HEK293 (cell line): ENCODE measurements at regions not wholly inside any gene's neighbourhood (a gene's known extent, or its start where the extent isn't known, plus 50 kb on each side); places are given as distances from the start of the nearest gene placed in this dataset.

Source experiments
- CTCF ChIA-PET: fragments of 350-600 bp; formaldehyde crosslinking; extraction: SDS; loops from one replicate; lab custom pipeline; 2021; ENCODE audit warnings: antibody characterized with exemption; lab: Yijun Ruan, JAX
- POLR2A ChIA-PET: fragments of 300-600 bp; formaldehyde crosslinking; extraction: SDS; loops from one replicate; lab custom pipeline; 2020; ENCODE audit warnings: antibody characterized with exemption, inconsistent platforms; lab: Yijun Ruan, JAX
- H3K27ac ChIP-seq: fragments of 200-500 bp; sonication (Bioruptor generic); 2 replicates; pipeline ENCODE4 v1.5.1; 2014; ENCODE audit warnings: low read depth, low read length, control low read depth, inconsistent platforms; ENCODE audit errors: extremely low read depth
- H3K36me3 ChIP-seq, 2 experiments: fragments of 200-500 bp in 1 of 2; sonication (Bioruptor generic) in 1 of 2; 1 replicate in 1 of 2; 2 replicates in 1 of 2; pipeline ENCODE4 v1.5.1; 2014 to 2017; ENCODE audit warnings: inconsistent platforms in 2 of 2, low read length in 2 of 2; ENCODE audit not compliant: control insufficient read depth in 2 of 2, insufficient read depth in 1 of 2
- H3K4me1 ChIP-seq: fragments of 200-500 bp; sonication (Bioruptor generic); 2 replicates; pipeline ENCODE4 v1.5.1; 2014; ENCODE audit warnings: mild to moderate bottlenecking, low read length, inconsistent platforms; ENCODE audit not compliant: control insufficient read depth, insufficient read depth
- H3K4me3 ChIP-seq: 2 replicates; pipeline ENCODE4 v1.5.1; 2011; ENCODE audit warnings: low read depth, mild to moderate bottlenecking, control low read depth, low read length, moderate library complexity
- H3K9me3 ChIP-seq: fragments of 200-500 bp; sonication (Bioruptor generic); 2 replicates; pipeline ENCODE4 v1.5.1; 2014; ENCODE audit warnings: low read depth, low read length, inconsistent platforms; ENCODE audit not compliant: control insufficient read depth, insufficient read depth
- OSR2 ChIP-seq: fragments of 450-650 bp; formaldehyde crosslinking; IDR thresholded peaks from 2 replicates; pipeline ENCODE4 v1.5.1; 2016; ENCODE audit warnings: missing biosample characterization, missing genetic modification characterization
- SP2 ChIP-seq: fragments of 450-650 bp; formaldehyde crosslinking; IDR thresholded peaks from 2 replicates; pipeline ENCODE4 v1.5.1; 2016; ENCODE audit warnings: missing biosample characterization, missing genetic modification characterization
- SP3 ChIP-seq: fragments of 450-650 bp; formaldehyde crosslinking; IDR thresholded peaks from 2 replicates; pipeline ENCODE4 v1.5.1; 2016; ENCODE audit warnings: missing biosample characterization, missing genetic modification characterization
- YY2 ChIP-seq: fragments of 450-650 bp; formaldehyde crosslinking; IDR thresholded peaks from 2 replicates; pipeline ENCODE4 v1.5.1; 2016; ENCODE audit warnings: missing biosample characterization, missing genetic modification characterization
- ZBTB20 ChIP-seq: fragments of 450-650 bp; formaldehyde crosslinking; IDR thresholded peaks from 2 replicates; pipeline ENCODE4 v1.5.1; 2016; ENCODE audit warnings: missing biosample characterization, missing genetic modification characterization
- ZBTB7A ChIP-seq: fragments of 450-650 bp; formaldehyde crosslinking; IDR thresholded peaks from 2 replicates; pipeline ENCODE4 v1.5.1; 2016; ENCODE audit warnings: low read depth, missing biosample characterization, missing genetic modification characterization
- ZNF138 ChIP-seq: fragments of 450-650 bp; formaldehyde crosslinking; IDR thresholded peaks from 2 replicates; pipeline ENCODE4 v1.5.1; 2016; ENCODE audit warnings: missing biosample characterization, missing genetic modification characterization, borderline replicate concordance
- ZNF140 ChIP-seq: fragments of 450-650 bp; formaldehyde crosslinking; IDR thresholded peaks from 2 replicates; pipeline ENCODE4 v1.5.1; 2016; ENCODE audit warnings: missing biosample characterization, missing genetic modification characterization
- ZNF184 ChIP-seq: fragments of 450-650 bp; IDR thresholded peaks from 2 replicates; pipeline ENCODE4 v1.5.1; 2018; ENCODE audit warnings: missing biosample characterization, mild to moderate bottlenecking, missing genetic modification characterization
- ZNF214 ChIP-seq: fragments of 450-650 bp; formaldehyde crosslinking; IDR thresholded peaks from 2 replicates; pipeline ENCODE4 v1.5.1; 2017; ENCODE audit warnings: missing biosample characterization, mild to moderate bottlenecking, missing genetic modification characterization, borderline replicate concordance
- ZNF335 ChIP-seq: fragments of 450-650 bp; formaldehyde crosslinking; conservative IDR thresholded peaks from 2 replicates; pipeline ENCODE4 v1.5.1; 2016; ENCODE audit warnings: missing biosample characterization, missing genetic modification characterization
- ZNF341 ChIP-seq: fragments of 450-650 bp; formaldehyde crosslinking; IDR thresholded peaks from 2 replicates; pipeline ENCODE4; 2016; ENCODE audit warnings: low read depth, missing biosample characterization, missing genetic modification characterization
- ZNF404 ChIP-seq: fragments of 450-650 bp; formaldehyde crosslinking; IDR thresholded peaks from 2 replicates; pipeline ENCODE4 v1.5.1; 2017; ENCODE audit warnings: missing biosample characterization, missing genetic modification characterization
- ZNF416 ChIP-seq: fragments of 450-650 bp; formaldehyde crosslinking; IDR thresholded peaks from 2 replicates; pipeline ENCODE4 v1.5.1; 2016; ENCODE audit warnings: missing biosample characterization, missing genetic modification characterization
- ZNF48 ChIP-seq: fragments of 450-650 bp; formaldehyde crosslinking; IDR thresholded peaks from 2 replicates; pipeline ENCODE4 v1.5.1; 2016; ENCODE audit warnings: missing biosample characterization, missing genetic modification characterization
- ZNF530 ChIP-seq: fragments of 450-650 bp; formaldehyde crosslinking; IDR thresholded peaks from 2 replicates; pipeline ENCODE4 v1.5.1; 2016; ENCODE audit warnings: low read depth, missing biosample characterization, missing genetic modification characterization
- ZNF558 ChIP-seq: fragments of 450-650 bp; formaldehyde crosslinking; IDR thresholded peaks from 2 replicates; pipeline ENCODE4 v1.5.1; 2016; ENCODE audit warnings: missing biosample characterization, missing genetic modification characterization
- ZNF596 ChIP-seq: fragments of 450-650 bp; IDR thresholded peaks from 2 replicates; pipeline ENCODE4 v1.5.0; 2018; ENCODE audit warnings: missing biosample characterization, mild to moderate bottlenecking, missing genetic modification characterization, moderate library complexity
- ZNF624 ChIP-seq: fragments of 450-650 bp; formaldehyde crosslinking; IDR thresholded peaks from 2 replicates; pipeline ENCODE4 v1.5.1; 2017; ENCODE audit warnings: missing biosample characterization, missing genetic modification characterization
- ZNF670 ChIP-seq: fragments of 450-650 bp; formaldehyde crosslinking; IDR thresholded peaks from 2 replicates; pipeline ENCODE4 v1.5.1; 2016; ENCODE audit warnings: missing biosample characterization, missing genetic modification characterization, low read depth
- TF ChIP-seq, protein P1 (sequence below): fragments of 450-650 bp; formaldehyde crosslinking; IDR thresholded peaks from 2 replicates; pipeline ENCODE4 v1.5.1; 2016; ENCODE audit warnings: missing biosample characterization, missing genetic modification characterization
- TF ChIP-seq, protein P2 (sequence below): fragments of 450-650 bp; formaldehyde crosslinking; IDR thresholded peaks from 2 replicates; pipeline ENCODE4 v1.5.1; 2016; ENCODE audit warnings: missing biosample characterization, missing genetic modification characterization, borderline replicate concordance
- TF ChIP-seq, protein P3 (sequence below): fragments of 450-650 bp; IDR thresholded peaks from 2 replicates; pipeline ENCODE4 v1.5.1; 2018; ENCODE audit warnings: missing biosample characterization, mild to moderate bottlenecking, missing genetic modification characterization

DNA sequence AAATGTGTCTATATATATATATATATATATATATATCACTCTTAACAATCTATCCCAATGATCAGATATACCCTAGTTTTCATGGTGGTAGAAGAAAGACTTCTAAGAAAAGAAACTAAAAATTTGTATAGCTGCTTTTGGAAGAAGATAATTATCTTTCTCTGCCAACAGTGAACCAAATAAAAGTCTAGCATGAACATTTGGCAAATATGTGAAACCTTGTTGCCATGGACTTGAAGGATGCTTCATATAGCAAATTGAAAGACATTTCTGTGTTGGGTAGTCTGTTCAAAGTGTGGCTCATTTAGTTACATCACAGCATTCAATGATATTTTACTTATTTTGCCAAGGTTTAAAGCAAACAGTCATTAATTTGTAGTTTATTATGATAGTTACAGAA, 219.9 kb upstream of the NECTIN3 start:
- CTCF ChIA-PET, result no interaction called here
- Histone ChIP-seq H3K36me3 (no peaks in the 10 kb centered on the region), H3K4me3 (no peak overlapping the region), H3K27ac (no peak overlapping the region), H3K4me1 (no peaks in the 10 kb centered on the region), H3K9me3 (no peaks in the 10 kb centered on the region)
- POLR2A ChIA-PET, result no interaction called here
- TF ChIP-seq, protein P1, sequence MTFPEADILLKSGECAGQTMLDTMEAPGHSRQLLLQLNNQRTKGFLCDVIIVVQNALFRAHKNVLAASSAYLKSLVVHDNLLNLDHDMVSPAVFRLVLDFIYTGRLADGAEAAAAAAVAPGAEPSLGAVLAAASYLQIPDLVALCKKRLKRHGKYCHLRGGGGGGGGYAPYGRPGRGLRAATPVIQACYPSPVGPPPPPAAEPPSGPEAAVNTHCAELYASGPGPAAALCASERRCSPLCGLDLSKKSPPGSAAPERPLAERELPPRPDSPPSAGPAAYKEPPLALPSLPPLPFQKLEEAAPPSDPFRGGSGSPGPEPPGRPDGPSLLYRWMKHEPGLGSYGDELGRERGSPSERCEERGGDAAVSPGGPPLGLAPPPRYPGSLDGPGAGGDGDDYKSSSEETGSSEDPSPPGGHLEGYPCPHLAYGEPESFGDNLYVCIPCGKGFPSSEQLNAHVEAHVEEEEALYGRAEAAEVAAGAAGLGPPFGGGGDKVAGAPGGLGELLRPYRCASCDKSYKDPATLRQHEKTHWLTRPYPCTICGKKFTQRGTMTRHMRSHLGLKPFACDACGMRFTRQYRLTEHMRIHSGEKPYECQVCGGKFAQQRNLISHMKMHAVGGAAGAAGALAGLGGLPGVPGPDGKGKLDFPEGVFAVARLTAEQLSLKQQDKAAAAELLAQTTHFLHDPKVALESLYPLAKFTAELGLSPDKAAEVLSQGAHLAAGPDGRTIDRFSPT (tag by site-specific recombination), result no peak
- no peak for TF ChIP-seq SP2 (tag by site-specific recombination)
- TF ChIP-seq ZNF48 (tag by site-specific recombination), result no peak
- TF ChIP-seq ZNF596 (tag by site-specific recombination), result no peak
- no peak for TF ChIP-seq ZNF624
- TF ChIP-seq, protein P2, sequence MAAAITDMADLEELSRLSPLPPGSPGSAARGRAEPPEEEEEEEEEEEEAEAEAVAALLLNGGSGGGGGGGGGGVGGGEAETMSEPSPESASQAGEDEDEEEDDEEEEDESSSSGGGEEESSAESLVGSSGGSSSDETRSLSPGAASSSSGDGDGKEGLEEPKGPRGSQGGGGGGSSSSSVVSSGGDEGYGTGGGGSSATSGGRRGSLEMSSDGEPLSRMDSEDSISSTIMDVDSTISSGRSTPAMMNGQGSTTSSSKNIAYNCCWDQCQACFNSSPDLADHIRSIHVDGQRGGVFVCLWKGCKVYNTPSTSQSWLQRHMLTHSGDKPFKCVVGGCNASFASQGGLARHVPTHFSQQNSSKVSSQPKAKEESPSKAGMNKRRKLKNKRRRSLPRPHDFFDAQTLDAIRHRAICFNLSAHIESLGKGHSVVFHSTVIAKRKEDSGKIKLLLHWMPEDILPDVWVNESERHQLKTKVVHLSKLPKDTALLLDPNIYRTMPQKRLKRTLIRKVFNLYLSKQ (tag by site-specific recombination), result no peak

DNA sequence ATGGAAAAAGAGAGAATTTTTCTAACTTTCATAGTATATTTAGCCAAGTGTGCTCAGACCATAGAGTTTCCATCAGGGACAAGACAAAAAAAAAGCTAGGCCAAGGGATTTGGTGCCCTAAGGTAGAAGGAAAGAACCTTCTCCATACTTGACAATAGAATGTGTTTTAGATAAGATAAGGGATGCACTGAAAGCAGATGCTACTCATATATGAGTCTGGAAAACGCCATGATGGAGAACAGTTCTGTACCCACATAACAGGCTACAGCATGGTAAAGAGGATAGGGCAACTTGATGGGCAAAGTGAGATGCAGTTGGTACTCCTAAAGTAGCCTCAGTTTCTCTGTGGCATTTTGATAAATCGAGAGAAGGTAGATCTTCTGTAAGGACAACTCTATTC, 216.4 kb upstream of the NECTIN3 start:
- no peaks in the 10 kb centered on the region for H3K36me3 ChIP-seq
- TF ChIP-seq ZBTB20 (tag by site-specific recombination) (no peak), ZBTB7A (tag by site-specific recombination) (no peak), YY2 (tag by site-specific recombination) (no peak), ZNF416 (tag by site-specific recombination) (no peak), ZNF558 (no peak), ZNF670 (tag by site-specific recombination) (no peak), ZNF140 (no peak), ZNF530 (tag by site-specific recombination) (no peak), ZNF214 (tag by site-specific recombination) (no peak), ZNF335 (tag by site-specific recombination) (no peak), ZNF184 (tag by site-specific recombination) (no peak), ZNF138 (tag by site-specific recombination) (no peak), ZNF404 (tag by site-specific recombination) (no peak), ZNF341 (tag by site-specific recombination) (no peak), SP3 (tag by site-specific recombination) (no peak), OSR2 (tag by site-specific recombination) (no peak)
- TF ChIP-seq, protein P3, sequence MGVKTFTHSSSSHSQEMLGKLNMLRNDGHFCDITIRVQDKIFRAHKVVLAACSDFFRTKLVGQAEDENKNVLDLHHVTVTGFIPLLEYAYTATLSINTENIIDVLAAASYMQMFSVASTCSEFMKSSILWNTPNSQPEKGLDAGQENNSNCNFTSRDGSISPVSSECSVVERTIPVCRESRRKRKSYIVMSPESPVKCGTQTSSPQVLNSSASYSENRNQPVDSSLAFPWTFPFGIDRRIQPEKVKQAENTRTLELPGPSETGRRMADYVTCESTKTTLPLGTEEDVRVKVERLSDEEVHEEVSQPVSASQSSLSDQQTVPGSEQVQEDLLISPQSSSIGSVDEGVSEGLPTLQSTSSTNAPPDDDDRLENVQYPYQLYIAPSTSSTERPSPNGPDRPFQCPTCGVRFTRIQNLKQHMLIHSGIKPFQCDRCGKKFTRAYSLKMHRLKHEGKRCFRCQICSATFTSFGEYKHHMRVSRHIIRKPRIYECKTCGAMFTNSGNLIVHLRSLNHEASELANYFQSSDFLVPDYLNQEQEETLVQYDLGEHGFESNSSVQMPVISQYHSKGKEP (tag by site-specific recombination), result no peak
- H3K4me1 ChIP-seq, result no peaks in the 10 kb centered on the region
- H3K9me3 ChIP-seq, result no peaks in the 10 kb centered on the region
- POLR2A ChIA-PET, result no interaction called here
- H3K27ac ChIP-seq, result no peak overlapping the region
- no peak overlapping the region for H3K4me3 ChIP-seq
- CTCF ChIA-PET, result no interaction called here
